ENCODE measurements at regions not wholly inside any gene's neighbourhood (a gene's known extent, or its start where the extent isn't known, plus 50 kb on each side); places are given as distances from the start of the nearest gene placed in this dataset.

DNA sequence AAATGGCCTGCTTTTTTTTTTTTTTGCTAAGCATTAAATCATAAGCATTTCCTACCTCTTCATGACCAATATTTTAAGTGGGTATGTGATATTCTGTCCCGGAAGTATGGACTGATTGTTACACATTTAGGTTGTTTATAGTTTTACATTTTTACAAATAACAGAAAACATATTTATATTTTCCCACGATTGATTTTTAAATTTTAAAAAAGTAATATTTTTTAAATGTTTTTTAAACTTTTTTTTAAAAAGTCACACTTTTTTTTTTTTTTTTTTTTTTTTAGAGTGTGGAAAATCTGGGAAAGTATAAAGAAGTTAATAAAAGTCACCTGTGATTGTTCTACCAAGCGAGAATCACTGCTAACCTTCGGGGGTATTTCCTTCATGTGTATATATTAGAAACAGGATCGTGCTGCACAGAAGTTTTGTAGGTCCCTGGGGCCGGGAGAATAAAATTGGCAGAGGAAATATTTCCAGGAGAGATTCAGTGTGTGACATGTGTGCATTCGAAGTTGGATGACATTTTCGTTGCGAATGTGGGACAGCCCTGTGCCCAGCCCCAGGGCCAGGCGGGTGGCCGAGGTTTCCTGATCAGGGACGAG lies 173.1 kb downstream of the CDC5L start:
- DNase-seq: no peak
- H3K9me3 ChIP-seq: no peaks in the 10 kb centered on the region
- H3K4me3 ChIP-seq: no peak overlapping the region
- intact Hi-C loops (cut with DNase I): no loop called here
- no peaks in the 10 kb centered on the region for H3K36me3 ChIP-seq
- H3K4me1 ChIP-seq: no peaks in the 10 kb centered on the region
- H3K27me3 ChIP-seq: no peaks in the 10 kb centered on the region
- TF ChIP-seq, protein P1, sequence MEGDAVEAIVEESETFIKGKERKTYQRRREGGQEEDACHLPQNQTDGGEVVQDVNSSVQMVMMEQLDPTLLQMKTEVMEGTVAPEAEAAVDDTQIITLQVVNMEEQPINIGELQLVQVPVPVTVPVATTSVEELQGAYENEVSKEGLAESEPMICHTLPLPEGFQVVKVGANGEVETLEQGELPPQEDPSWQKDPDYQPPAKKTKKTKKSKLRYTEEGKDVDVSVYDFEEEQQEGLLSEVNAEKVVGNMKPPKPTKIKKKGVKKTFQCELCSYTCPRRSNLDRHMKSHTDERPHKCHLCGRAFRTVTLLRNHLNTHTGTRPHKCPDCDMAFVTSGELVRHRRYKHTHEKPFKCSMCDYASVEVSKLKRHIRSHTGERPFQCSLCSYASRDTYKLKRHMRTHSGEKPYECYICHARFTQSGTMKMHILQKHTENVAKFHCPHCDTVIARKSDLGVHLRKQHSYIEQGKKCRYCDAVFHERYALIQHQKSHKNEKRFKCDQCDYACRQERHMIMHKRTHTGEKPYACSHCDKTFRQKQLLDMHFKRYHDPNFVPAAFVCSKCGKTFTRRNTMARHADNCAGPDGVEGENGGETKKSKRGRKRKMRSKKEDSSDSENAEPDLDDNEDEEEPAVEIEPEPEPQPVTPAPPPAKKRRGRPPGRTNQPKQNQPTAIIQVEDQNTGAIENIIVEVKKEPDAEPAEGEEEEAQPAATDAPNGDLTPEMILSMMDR (IDR thresholded peaks at IDR 0.05): no peak
- no peak overlapping the region for H3K9ac ChIP-seq (ENCODE audit: low read depth in 2 of 2, low read length in 2 of 2)
- H3K27ac ChIP-seq: no peak overlapping the region

DNA sequence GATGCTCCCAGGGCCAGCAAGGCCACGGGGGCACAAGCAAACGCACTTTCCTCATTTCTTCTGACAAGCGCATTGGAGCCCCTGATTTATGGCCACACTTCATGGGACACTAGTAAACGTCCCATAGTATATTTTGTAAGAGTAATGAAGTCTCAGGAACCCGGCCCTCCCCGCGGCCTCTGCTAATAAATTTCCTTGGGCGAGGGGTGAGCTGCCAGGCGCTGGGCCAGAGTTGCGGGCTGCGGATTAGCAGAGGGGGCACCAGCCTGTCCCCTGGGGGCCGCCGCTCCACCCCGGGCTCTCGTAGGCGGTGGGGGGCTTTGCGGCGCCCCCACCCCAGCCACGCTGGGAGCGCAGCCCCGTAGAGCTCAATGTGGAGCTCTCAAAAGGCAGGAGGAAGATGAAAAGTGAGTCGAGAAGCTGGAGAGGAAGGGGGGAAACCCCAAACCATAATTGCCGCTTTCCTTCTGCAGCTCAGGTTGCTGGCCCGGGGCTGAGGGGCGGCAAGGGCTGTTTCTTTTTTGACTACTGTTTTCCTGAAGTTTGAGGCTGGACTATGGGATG lies 173.6 kb downstream of the CDC5L start:
- Histone ChIP-seq H3K36me3 (no peaks in the 10 kb centered on the region), H3K9me3 (no peaks in the 10 kb centered on the region), H3K4me3 (no peak overlapping the region), H3K9ac (ENCODE audit: low read depth in 2 of 2, low read length in 2 of 2) (no peak overlapping the region), H3K4me1 (no peaks in the 10 kb centered on the region), H3K27ac (no peak overlapping the region), H3K27me3 (no peaks in the 10 kb centered on the region)
- DNase-seq: no peak
- TF ChIP-seq, protein P1 (IDR thresholded peaks at IDR 0.05): no peak
- intact Hi-C loops (cut with DNase I): no loop called here

DNA sequence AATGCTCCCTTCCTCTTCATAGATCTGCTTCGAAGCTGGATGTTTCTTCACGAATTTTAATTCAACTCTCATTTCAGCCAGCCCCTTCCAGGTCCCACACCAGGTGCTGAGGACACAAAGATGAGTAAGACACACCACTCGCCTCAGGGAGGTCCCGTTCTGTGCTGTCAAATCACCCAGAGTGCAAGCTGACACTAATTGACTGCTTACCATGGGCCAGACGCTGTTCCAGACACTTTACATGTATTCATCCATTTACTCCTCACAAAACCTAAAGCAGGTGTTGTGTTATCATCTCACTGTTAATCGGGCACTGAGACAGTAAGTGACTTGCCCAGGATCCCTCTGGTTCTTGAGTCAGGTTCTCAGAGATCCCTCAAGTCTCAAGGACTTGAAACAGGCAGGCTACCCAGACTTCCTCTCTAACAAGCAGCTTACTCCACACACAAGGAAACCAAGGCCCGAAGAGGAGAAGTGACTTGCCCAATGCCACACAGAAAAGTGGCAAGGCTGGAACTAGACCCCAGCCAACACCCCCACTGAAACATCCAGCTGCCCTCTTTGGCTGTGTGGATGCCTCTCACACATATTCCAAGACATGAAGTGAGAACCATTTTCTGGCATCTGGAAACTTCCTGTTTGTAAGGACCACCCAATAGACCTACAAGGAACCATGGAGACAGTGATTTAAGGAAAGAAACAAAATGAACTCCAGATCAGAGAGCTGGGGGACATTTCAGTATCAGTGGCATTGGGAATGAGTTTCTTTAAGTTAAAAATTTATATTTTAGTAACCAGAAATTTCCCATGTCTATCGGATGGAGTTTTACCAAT lies 174.5 kb downstream of the CDC5L start:
- TF ChIP-seq, protein P1 (IDR thresholded peaks at IDR 0.05): no peak
- no peak overlapping the region for H3K9ac ChIP-seq (ENCODE audit: low read depth in 2 of 2, low read length in 2 of 2)
- no peaks in the 10 kb centered on the region for H3K9me3 ChIP-seq
- no peaks in the 10 kb centered on the region for H3K36me3 ChIP-seq
- no peaks in the 10 kb centered on the region for H3K27me3 ChIP-seq
- no peak for DNase-seq
- H3K4me1 ChIP-seq: no peaks in the 10 kb centered on the region
- no peak overlapping the region for H3K27ac ChIP-seq
- intact Hi-C loops (cut with DNase I): no loop called here
- H3K4me3 ChIP-seq: no peak overlapping the region

DNA sequence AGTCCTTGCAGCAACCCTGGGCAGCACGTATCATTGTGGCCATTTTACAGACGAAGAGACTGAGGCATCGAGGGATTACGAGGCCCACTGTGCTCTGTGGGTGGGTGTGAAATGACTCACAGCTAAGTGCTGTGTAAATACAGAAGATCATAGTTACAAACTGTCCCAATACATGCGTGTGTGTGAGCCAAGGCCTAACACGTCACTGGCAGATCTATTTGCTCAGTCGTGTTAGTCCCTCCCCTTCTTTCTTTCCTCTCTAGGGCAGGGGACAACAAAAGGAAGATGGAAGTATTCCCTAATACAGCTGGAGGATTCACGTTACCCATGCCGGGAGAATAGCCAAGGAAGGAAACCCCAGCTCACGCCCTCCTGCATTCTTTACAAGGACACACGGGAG lies 175.9 kb downstream of the CDC5L start:
- no peak overlapping the region for H3K27ac ChIP-seq

DNA sequence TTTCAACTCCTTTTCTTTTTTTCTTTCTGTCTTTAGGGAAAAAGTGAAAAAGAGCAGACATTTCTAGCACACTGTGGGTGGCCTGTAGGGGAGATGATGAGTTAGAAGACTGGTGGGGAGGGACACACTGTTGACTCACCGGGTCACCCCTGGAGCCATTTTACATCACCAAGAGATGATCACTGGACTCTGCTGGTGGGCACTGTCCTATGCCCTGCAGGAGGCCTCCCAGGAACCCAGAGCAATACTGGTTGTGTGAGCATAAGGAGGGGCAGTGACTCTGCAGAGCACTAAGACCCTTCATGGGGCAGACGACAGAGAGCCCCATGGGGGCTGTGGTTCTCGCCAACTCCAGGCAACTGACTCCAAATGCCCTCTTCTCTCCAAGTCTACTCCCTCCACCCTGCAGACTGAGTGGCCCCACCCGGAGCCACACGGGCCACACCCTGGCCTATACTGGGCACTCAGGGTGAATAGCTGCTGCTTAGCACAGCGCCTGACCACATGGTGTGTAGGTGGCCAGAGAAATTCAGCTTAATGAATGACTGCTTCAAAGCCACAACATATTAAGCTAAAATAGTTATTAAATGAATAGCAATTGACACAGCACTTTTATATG lies 177.5 kb downstream of the CDC5L start:
- Histone ChIP-seq H3K27me3 (no peaks in the 10 kb centered on the region), H3K36me3 (no peaks in the 10 kb centered on the region), H3K27ac (no peak overlapping the region), H3K9me3 (no peaks in the 10 kb centered on the region), H3K4me1 (no peaks in the 10 kb centered on the region), H3K4me3 (no peak overlapping the region), H3K9ac (ENCODE audit: low read depth in 2 of 2, low read length in 2 of 2) (no peak overlapping the region)
- DNase-seq: no peak
- intact Hi-C loops (cut with DNase I): no loop called here
- TF ChIP-seq, protein P1 (IDR thresholded peaks at IDR 0.05): no peak

More for the DNA sequence above, 175.9 kb downstream of the CDC5L start:
- TF ChIP-seq, protein P1 (IDR thresholded peaks at IDR 0.05): no peak
- intact Hi-C loops (cut with DNase I): no loop called here
- H3K9me3 ChIP-seq: no peaks in the 10 kb centered on the region
- no peak overlapping the region for H3K9ac ChIP-seq (ENCODE audit: low read depth in 2 of 2, low read length in 2 of 2)
- no peak for DNase-seq
- H3K4me1 ChIP-seq: no peaks in the 10 kb centered on the region
- H3K27me3 ChIP-seq: no peaks in the 10 kb centered on the region
- H3K4me3 ChIP-seq: no peak overlapping the region
- H3K36me3 ChIP-seq: no peaks in the 10 kb centered on the region

Data from colonic mucosa (tissue), 4 donors.